22Rv1 (cell line): ENCODE measurements at regions not wholly inside any gene's neighbourhood (a gene's known extent, or its start where the extent isn't known, plus 50 kb on each side); places are given as distances from the start of the nearest gene placed in this dataset.

Source experiments
- CTCF ChIP-seq: fragments of 450-650 bp; IDR thresholded peaks from 2 replicates; pipeline ENCODE4 v1.5.1; 2017; ENCODE audit warnings: mild to moderate bottlenecking
- ZFX ChIP-seq: fragments of 450-650 bp; IDR thresholded peaks from 2 replicates; pipeline ENCODE4 v1.6.1; 2017; ENCODE audit warnings: antibody characterized with exemption, borderline replicate concordance

GRCh38 chr3:168806871-168807270 is 711.1 kb upstream of the GOLIM4 start:
- no peak for TF ChIP-seq CTCF
- no peak for TF ChIP-seq ZFX
